H1 (cell line): ENCODE measurements at regions not wholly inside any gene's neighbourhood (a gene's known extent, or its start where the extent isn't known, plus 50 kb on each side); places are given as distances from the start of the nearest gene placed in this dataset.

Source experiments
- CTCF ChIA-PET: fragments of 300-600 bp; sonication (Branson Sonifier 250); formaldehyde crosslinking; loops from one replicate; lab custom pipeline; 2021; ENCODE audit not compliant: partially characterized antibody; lab: Charles Lee
- POLR2A ChIA-PET: fragments of 300-600 bp; sonication (Branson Sonifier 250); formaldehyde crosslinking; loops from one replicate; lab custom pipeline; 2021; ENCODE audit warnings: inconsistent platforms; ENCODE audit not compliant: partially characterized antibody; lab: Charles Lee
- DNase-seq, 2 experiments: peaks; one replicate each; pipeline versions ENCODE4 v3.0.0 to v3.0.0-alpha.2; 2010 to 2022; ENCODE audit warnings: low spot score in 2 of 2, low read depth in 1 of 2, mixed read lengths in 1 of 2
- FAIRE-seq: peaks from 2 replicates; lab custom pipeline; 2011; peaks lifted over from hg19 to GRCh38; lab: Jason Lieb, UNC
- H2AFZ ChIP-seq: 2 replicates; pipeline ENCODE4 v1.8.1; 2012; ENCODE audit warnings: low read length, inconsistent platforms
- H2AK5ac ChIP-seq: 2 replicates; pipeline ENCODE4 v1.6.1; 2013; ENCODE audit warnings: low read depth, low read length
- H2BK120ac ChIP-seq: replicated peaks from 2 replicates; pipeline ENCODE3; 2013; ENCODE audit warnings: low read depth, low read length, inconsistent platforms
- H2BK12ac ChIP-seq: 2 replicates; pipeline ENCODE4 v1.6.1; 2013; ENCODE audit warnings: low read depth, low read length
- H2BK15ac ChIP-seq: 2 replicates; pipeline ENCODE4 v1.6.1; 2013; ENCODE audit warnings: low read length
- H2BK20ac ChIP-seq: 2 replicates; pipeline ENCODE4 v1.6.1; 2013; ENCODE audit warnings: low read length
- H2BK5ac ChIP-seq: 2 replicates; pipeline ENCODE4 v1.6.1; 2013; ENCODE audit warnings: low read depth, low read length
- H3K14ac ChIP-seq: 2 replicates; pipeline ENCODE4 v1.6.1; 2013; ENCODE audit warnings: inconsistent platforms; ENCODE audit not compliant: insufficient read length
- H3K18ac ChIP-seq: 2 replicates; pipeline ENCODE4 v1.6.1; 2013; ENCODE audit warnings: low read length; ENCODE audit errors: extremely low read depth
- H3K23ac ChIP-seq: 2 replicates; pipeline ENCODE4 v1.6.1; 2013; ENCODE audit warnings: inconsistent platforms; ENCODE audit not compliant: insufficient read length
- H3K23me2 ChIP-seq: 2 replicates; pipeline ENCODE4 v1.6.1; 2013; ENCODE audit warnings: low read depth, low read length
- H3K27ac ChIP-seq: 2 replicates; pipeline ENCODE4 v1.6.1; 2011; ENCODE audit warnings: low read depth, low read length, inconsistent platforms
- H3K27me3 ChIP-seq, 4 experiments: replicated peaks in 1 of 4; 1 replicate in 1 of 4; 2 replicates in 3 of 4; pipeline versions ENCODE4 v1.6.1 to v1.8.1; 2011 to 2013; ENCODE audit warnings: low read length in 3 of 4, mild to moderate bottlenecking in 3 of 4, inconsistent platforms in 2 of 4, mixed read lengths in 2 of 4, moderate library complexity in 1 of 4; ENCODE audit not compliant: control insufficient read depth in 3 of 4, insufficient read depth in 3 of 4; ENCODE audit errors: extremely low read depth in 1 of 4
- H3K36me3 ChIP-seq, 4 experiments: 2 replicates each; pipeline versions ENCODE4 v1.6.1 to v1.8.1; 2011 to 2013; ENCODE audit warnings: mild to moderate bottlenecking in 4 of 4, low read length in 3 of 4, moderate library complexity in 2 of 4, control low read depth in 1 of 4, inconsistent platforms in 1 of 4; ENCODE audit not compliant: insufficient read depth in 4 of 4, control insufficient read depth in 2 of 4
- H3K4ac ChIP-seq: replicated peaks from 2 replicates; pipeline ENCODE3; 2013; ENCODE audit warnings: low read length, low read depth, mixed read lengths, inconsistent platforms; ENCODE audit not compliant: insufficient read length
- H3K4me1 ChIP-seq, 4 experiments: replicated peaks in 1 of 4; 1 replicate in 1 of 4; 2 replicates in 3 of 4; pipeline versions ENCODE4 v1.6.1 to v1.8.1; 2011 to 2013; ENCODE audit warnings: low read length in 3 of 4, inconsistent platforms in 2 of 4, mixed read lengths in 1 of 4; ENCODE audit not compliant: insufficient read depth in 4 of 4, control insufficient read depth in 3 of 4
- H3K4me2 ChIP-seq, 2 experiments: 2 replicates each; pipeline versions ENCODE4 v1.6.1 to v1.8.1; 2011 to 2013; ENCODE audit warnings: low read depth in 2 of 2, low read length in 2 of 2, control low read depth in 1 of 2, inconsistent platforms in 1 of 2, mild to moderate bottlenecking in 1 of 2; ENCODE audit not compliant: insufficient read depth in 1 of 2
- H3K4me3 ChIP-seq, 4 experiments: fragments of 200-600, 300-600 bp in 1 of 4; sonication (generic), shearing (Covaris generic), sonication (Bioruptor Twin) in 1 of 4; 2 replicates each; pipeline versions ENCODE4 v1.5.1 to v1.8.1; 2011 to 2016; ENCODE audit warnings: low read length in 4 of 4, low read depth in 3 of 4, control low read depth in 2 of 4, inconsistent platforms in 2 of 4, mild to moderate bottlenecking in 2 of 4, mixed read lengths in 1 of 4, moderate library complexity in 1 of 4; ENCODE audit not compliant: insufficient read depth in 2 of 4; ENCODE audit errors: extremely low read depth in 1 of 4
- H3K56ac ChIP-seq: replicated peaks from 2 replicates; pipeline ENCODE3; 2013; ENCODE audit warnings: low read depth, mild to moderate bottlenecking, mixed read lengths, low read length, inconsistent platforms; ENCODE audit not compliant: insufficient read length
- H3K79me1 ChIP-seq: 2 replicates; pipeline ENCODE4 v1.6.1; 2013; ENCODE audit warnings: low read depth, low read length, control low read depth
- H3K79me2 ChIP-seq, 2 experiments: 2 replicates each; pipeline versions ENCODE4 v1.6.1 to v1.8.1; 2012 to 2013; ENCODE audit warnings: low read length in 2 of 2, mild to moderate bottlenecking in 2 of 2, inconsistent platforms in 1 of 2; ENCODE audit not compliant: insufficient read depth in 2 of 2, control insufficient read depth in 1 of 2
- H3K9ac ChIP-seq, 4 experiments: replicated peaks in 1 of 4; 1 replicate in 1 of 4; 2 replicates in 3 of 4; pipeline versions ENCODE4 v1.6.1 to v1.8.1; 2011 to 2013; ENCODE audit warnings: low read depth in 3 of 4, low read length in 3 of 4, control low read depth in 2 of 4, mild to moderate bottlenecking in 2 of 4, moderate library complexity in 2 of 4, inconsistent platforms in 1 of 4; ENCODE audit errors: extremely low read depth in 1 of 4
- H3K9me3 ChIP-seq, 2 experiments: 2 replicates each; pipeline versions ENCODE4 v1.6.1 to v1.8.1; 2012 to 2013; ENCODE audit warnings: mild to moderate bottlenecking in 2 of 2, moderate library complexity in 2 of 2, control low read depth in 1 of 2, inconsistent platforms in 1 of 2, low read depth in 1 of 2, low read length in 1 of 2, mixed read lengths in 1 of 2; ENCODE audit not compliant: insufficient read depth in 2 of 2
- H4K20me1 ChIP-seq, 2 experiments: replicated peaks in 1 of 2; 2 replicates each; pipeline versions ENCODE3 to v1.8.1; 2011 to 2013; ENCODE audit warnings: inconsistent platforms in 2 of 2, low read length in 2 of 2, mild to moderate bottlenecking in 1 of 2; ENCODE audit not compliant: insufficient read depth in 2 of 2, control insufficient read depth in 1 of 2
- H4K5ac ChIP-seq: 2 replicates; pipeline ENCODE4 v1.6.1; 2013; ENCODE audit warnings: low read length, low read depth, mixed read lengths, inconsistent platforms; ENCODE audit not compliant: insufficient read length
- H4K8ac ChIP-seq: 2 replicates; pipeline ENCODE4 v1.8.0; 2013; ENCODE audit warnings: mild to moderate bottlenecking, moderate library complexity, low read length, inconsistent platforms; ENCODE audit not compliant: insufficient read depth; ENCODE audit errors: extremely low read depth
- H4K91ac ChIP-seq: replicated peaks from 2 replicates; pipeline ENCODE3; 2013; ENCODE audit warnings: low read length, mixed read lengths, inconsistent platforms; ENCODE audit not compliant: insufficient read length
- HDAC6 ChIP-seq: IDR thresholded peaks from one replicate; pipeline ENCODE4 v1.7.1; 2012; ENCODE audit warnings: low read depth, mild to moderate bottlenecking, inconsistent platforms, low read length, moderate library complexity
- RBBP5 ChIP-seq: IDR thresholded peaks from 2 replicates; pipeline ENCODE4 v1.7.1; 2012; ENCODE audit warnings: low read depth, mild to moderate bottlenecking, inconsistent platforms, low read length, moderate library complexity, borderline replicate concordance
- SAP30 ChIP-seq: fragments of 300-600 bp; sonication (generic); IDR thresholded peaks from 2 replicates; pipeline ENCODE4 v1.7.1; 2012; ENCODE audit warnings: low read length, moderate library complexity, mild to moderate bottlenecking, inconsistent platforms; ENCODE audit not compliant: insufficient read depth, insufficient replicate concordance
- WGBS, 2 experiments: shearing (Covaris generic) in 1 of 2; methylation state at CpG; one replicate each; pipeline versions ENCODE4 v1.1.6 to v1.1.7; 2013 to 2015; ENCODE audit warnings: low lambda C conversion rate in 2 of 2, mixed read lengths in 2 of 2, inconsistent platforms in 1 of 2, low coverage in 1 of 2, missing lambda C conversion rate in 1 of 2; ENCODE audit not compliant: insufficient replicate concordance in 2 of 2, insufficient coverage in 1 of 2, insufficient read length in 1 of 2; ENCODE audit errors: extremely low coverage in 1 of 2, missing lambda C conversion rate in 1 of 2; 5-methylcytosine and 5-hydroxymethylcytosine counted together

- H3K36me3 ChIP-seq, result no peaks in the 10 kb centered on the region; a peak in 1 of 8 replicates
- no peak overlapping the region for H3K18ac ChIP-seq
- no peaks in the 10 kb centered on the region for H3K9me3 ChIP-seq
- no peak overlapping the region for H3K4me2 ChIP-seq
- H3K27me3 ChIP-seq, result no peaks in the 10 kb centered on the region
- H2BK5ac ChIP-seq, result no peak overlapping the region
- no peaks in the 10 kb centered on the region for H3K23me2 ChIP-seq
- WGBS, 2 experiments, result 93% methylated on average over 4 of the region's 4 CpGs; no CpG with 5 or more reads in 1 of the 2 experiments
- no peaks in the 10 kb centered on the region for H4K20me1 ChIP-seq
- FAIRE-seq, result no peak
- H3K9ac ChIP-seq, result no peak overlapping the region
- TF ChIP-seq HDAC6 (no peak), SAP30 (no peak), RBBP5 (no peak)
- no peak overlapping the region for H2AK5ac ChIP-seq
- POLR2A ChIA-PET, result no interaction called here
- no peak overlapping the region for H2BK15ac ChIP-seq
- CTCF ChIA-PET, result no interaction called here
- no peak overlapping the region for H4K91ac ChIP-seq
- no peak overlapping the region for H3K23ac ChIP-seq
- no peak overlapping the region for H2BK12ac ChIP-seq
- no peak overlapping the region for H2AFZ ChIP-seq
- no peak overlapping the region for H3K56ac ChIP-seq
- no peak overlapping the region for H3K4ac ChIP-seq
- no peaks in the 10 kb centered on the region for H3K79me2 ChIP-seq
- H2BK120ac ChIP-seq, result no peak overlapping the region
- H3K4me3 ChIP-seq, result no peak overlapping the region
- H4K8ac ChIP-seq, result no peak overlapping the region
- H3K14ac ChIP-seq, result no peak overlapping the region
- peaks cover 0 to 3% (median 0%) of the 10 kb centered on the region in 4 experiments; a peak in 3 of 7 replicates for H3K4me1 ChIP-seq
- H4K5ac ChIP-seq, result no peak overlapping the region
- H3K79me1 ChIP-seq, result no peaks in the 10 kb centered on the region
- no peak for DNase-seq
- H3K27ac ChIP-seq, result no peak overlapping the region
- H2BK20ac ChIP-seq, result no peak overlapping the region
These were observed 1705.6 kb upstream of the PCDH7 start for GRCh38 chr4:29014555-29014954.
